ENCODE measurements at regions not wholly inside any gene's neighbourhood (a gene's known extent, or its start where the extent isn't known, plus 50 kb on each side); places are given as distances from the start of the nearest gene placed in this dataset.

DNA sequence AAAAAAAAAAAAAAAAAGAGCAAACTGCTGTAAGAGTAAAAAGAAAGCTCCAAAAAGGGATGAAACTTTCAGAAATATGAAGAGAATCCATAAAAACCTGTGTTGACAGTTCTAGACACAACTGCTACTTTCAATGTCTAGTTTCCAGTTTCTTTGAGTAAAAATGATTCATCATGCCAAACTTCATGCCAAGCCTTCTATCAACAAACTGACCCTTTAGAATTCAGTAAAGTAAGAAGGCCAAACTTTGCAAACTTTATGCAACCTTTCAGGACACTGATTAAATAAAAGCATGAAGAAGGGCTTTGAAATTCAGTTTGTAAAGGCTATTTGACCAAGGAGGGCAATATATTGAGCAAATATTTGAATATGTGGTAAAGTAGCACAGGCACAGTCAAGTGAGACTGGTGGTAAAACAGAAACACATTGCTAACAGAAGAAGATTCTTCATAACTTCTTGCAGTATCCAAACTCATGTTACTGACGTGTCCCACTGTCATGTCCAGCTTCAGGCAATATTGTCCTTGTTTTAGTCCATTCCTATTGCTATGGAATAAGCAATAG is 56.3 kb upstream of the CFAP20DC start:
- TF ChIP-seq YY1 (IDR thresholded peaks at IDR 0.05; ENCODE audit: insufficient read depth, insufficient read length) (no peak), ZNF274 (IDR thresholded peaks at IDR 0.05; ENCODE audit: low read depth, low read length) (no peak)
